ENCODE measurements at regions not wholly inside any gene's neighbourhood (a gene's known extent, or its start where the extent isn't known, plus 50 kb on each side); places are given as distances from the start of the nearest gene placed in this dataset.

DNA sequence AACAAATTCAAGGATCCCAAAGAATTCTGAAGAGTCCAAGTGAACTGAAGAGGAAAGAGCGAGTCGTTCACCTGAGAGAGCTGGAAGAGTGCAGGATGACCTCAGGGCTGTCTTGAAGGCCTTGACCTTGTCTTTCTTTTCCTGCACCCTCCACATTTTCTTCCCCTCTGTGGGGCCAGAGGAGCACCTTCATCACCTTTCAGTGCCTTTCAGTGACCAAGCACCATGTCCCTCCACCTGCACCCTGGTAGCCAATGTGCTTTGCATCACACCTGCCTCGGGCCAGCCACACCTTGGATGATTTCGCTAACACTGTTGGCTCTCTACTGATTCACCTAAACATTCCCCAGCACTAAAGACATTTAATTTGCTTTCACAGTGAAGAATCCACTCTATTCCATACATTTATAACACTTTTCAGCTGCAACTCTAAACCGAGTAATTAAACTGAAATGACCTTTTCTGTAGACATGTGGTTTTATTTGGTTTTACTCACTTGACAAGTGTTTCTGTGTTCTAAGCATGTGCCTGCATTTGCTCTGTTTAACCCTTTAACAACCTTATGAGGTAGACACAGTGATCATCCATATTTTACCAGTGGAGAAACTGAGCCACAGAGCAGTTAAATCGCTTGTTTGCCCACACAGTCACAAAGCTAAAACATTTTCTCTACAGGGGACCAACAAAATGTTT lies 121.3 kb upstream of the CST7 start:
- Mint-ChIP-seq H3K27me3 (no peaks in the 10 kb centered on the region), H3K27ac (no peak overlapping the region), H3K4me3 (no peak overlapping the region)

DNA sequence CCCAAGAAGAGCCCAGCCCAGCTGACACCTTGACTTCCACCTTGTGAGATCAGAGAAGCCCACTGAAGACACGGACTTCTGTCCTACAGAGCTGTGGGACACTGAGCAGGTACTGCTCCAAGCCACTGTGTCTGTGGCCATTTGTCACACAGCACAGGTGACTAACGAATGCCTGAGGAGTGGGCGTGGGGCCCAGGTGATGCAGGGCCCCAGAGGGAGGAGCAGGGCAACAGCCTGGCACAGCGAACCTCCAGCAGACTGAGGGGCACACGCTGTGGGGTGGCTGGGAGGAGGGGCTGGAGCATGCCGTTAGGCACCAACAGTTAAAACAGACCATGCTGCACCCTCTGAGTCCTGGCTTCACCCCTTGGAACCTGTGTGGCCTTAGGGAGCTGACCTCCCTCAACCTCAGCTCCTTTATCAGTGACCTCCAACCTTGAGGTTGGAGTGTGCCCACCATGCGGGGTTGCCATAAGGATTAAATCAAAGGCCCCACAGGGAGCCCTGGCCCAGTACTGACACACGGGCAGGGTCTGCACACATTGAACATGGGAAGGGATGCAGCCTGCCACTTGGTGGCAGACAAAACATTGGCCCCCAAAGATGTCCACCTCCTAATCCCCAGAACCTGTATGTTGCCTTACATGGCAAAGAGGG lies 119.9 kb upstream of the CST7 start:
- peaks cover 0 to 3% (median 0%) of the 10 kb centered on the region in 3 donors for H3K9me3 Mint-ChIP-seq
- no peaks in the 10 kb centered on the region for H3K36me3 Mint-ChIP-seq
- no peak overlapping the region for H3K27ac Mint-ChIP-seq
- H3K27me3 Mint-ChIP-seq, result no peaks in the 10 kb centered on the region
- H3K4me3 Mint-ChIP-seq, result no peak overlapping the region
- H3K4me1 Mint-ChIP-seq, result no peaks in the 10 kb centered on the region

More for the DNA sequence above, 121.3 kb upstream of the CST7 start:
- no peaks in the 10 kb centered on the region for H3K36me3 Mint-ChIP-seq
- H3K9me3 Mint-ChIP-seq, result peaks cover 0 to 3% (median 0%) of the 10 kb centered on the region in 3 donors
- H3K4me1 Mint-ChIP-seq, result no peaks in the 10 kb centered on the region

DNA sequence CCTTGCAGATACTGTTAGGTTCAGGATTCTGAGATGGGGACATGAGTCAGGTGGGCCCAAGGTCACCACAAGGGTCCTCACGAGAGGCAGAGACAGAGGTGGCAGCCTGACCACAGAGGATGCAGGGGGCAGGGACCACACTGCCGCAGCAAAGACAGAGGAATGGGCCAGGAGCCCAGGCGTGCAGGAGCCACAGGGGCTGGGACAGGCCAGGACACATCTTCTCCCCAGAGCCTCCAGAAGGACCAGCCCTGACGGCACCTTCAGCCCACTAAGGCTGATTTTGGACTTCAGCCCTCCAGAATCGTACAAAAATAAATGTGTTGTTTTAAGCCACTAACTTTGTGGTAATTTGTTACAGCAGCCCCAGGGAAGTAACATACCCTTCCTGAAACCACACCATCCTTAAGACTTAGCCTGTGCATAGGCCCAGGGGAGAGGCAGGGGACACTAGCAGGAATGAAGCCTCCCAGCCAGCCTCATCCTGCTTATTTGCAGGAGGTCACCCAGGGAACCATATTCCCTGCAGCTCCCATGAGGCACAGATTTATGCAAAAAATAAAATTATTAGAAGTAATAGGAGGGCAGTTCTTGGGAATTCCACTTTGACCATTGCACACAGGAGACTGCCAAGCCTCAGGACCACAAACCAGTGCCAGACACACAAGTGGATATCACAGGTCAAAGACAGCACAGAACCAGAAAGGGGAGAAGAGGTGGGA lies 119.3 kb upstream of the CST7 start:
- no peaks in the 10 kb centered on the region for H3K36me3 Mint-ChIP-seq
- no peak overlapping the region for H3K27ac Mint-ChIP-seq
- peaks cover 0 to 3% (median 0%) of the 10 kb centered on the region in 3 donors for H3K9me3 Mint-ChIP-seq
- H3K4me3 Mint-ChIP-seq, result no peak overlapping the region
- no peaks in the 10 kb centered on the region for H3K27me3 Mint-ChIP-seq
- H3K4me1 Mint-ChIP-seq, result no peaks in the 10 kb centered on the region

GRCh38 chr20:24830649-24831048 lies 118.4 kb upstream of the CST7 start:
- Mint-ChIP-seq H3K27ac (no peak overlapping the region), H3K9me3 (peaks cover 0 to 3% (median 0%) of the 10 kb centered on the region in 3 donors), H3K4me1 (no peaks in the 10 kb centered on the region), H3K27me3 (no peaks in the 10 kb centered on the region), H3K36me3 (no peaks in the 10 kb centered on the region), H3K4me3 (no peak overlapping the region)

DNA sequence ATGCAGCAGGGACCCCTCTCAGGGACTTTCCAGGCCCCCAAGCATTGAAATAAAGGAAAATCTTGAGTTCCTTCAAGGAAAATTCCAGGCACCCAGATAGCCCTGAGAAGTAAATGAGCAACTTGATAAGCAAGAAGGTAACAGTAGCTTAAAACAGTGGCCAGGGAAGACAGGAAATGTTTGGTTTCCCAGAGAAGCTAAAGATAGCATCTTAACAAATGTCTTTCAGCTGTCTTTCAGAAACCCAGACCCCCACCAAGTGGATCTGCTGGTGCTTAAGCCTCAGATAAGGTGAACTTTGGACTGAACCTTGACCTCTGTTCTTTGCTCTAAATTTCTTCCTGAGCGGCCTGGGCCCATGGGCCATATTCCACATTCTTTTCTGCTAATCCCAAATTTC lies 117.8 kb upstream of the CST7 start:
- Mint-ChIP-seq H3K9me3 (peaks cover 0 to 3% (median 0%) of the 10 kb centered on the region in 3 donors), H3K4me1 (no peaks in the 10 kb centered on the region), H3K36me3 (no peaks in the 10 kb centered on the region), H3K4me3 (no peak overlapping the region), H3K27ac (no peak overlapping the region), H3K27me3 (peaks cover 1% of the 10 kb centered on the region)

- Mint-ChIP-seq H3K4me1 (no peaks in the 10 kb centered on the region), H3K9me3 (peaks cover 0 to 3% (median 0%) of the 10 kb centered on the region in 3 donors), H3K27ac (no peak overlapping the region), H3K27me3 (peaks cover 11% of the 10 kb centered on the region), H3K36me3 (no peaks in the 10 kb centered on the region), H3K4me3 (no peak overlapping the region)
These were observed 116.6 kb upstream of the CST7 start for GRCh38 chr20:24832518-24832917.

- Mint-ChIP-seq H3K9me3 (peaks cover 0 to 3% (median 0%) of the 10 kb centered on the region in 3 donors), H3K27me3 (peaks cover 18% of the 10 kb centered on the region), H3K4me1 (no peaks in the 10 kb centered on the region), H3K27ac (no peak overlapping the region), H3K4me3 (no peak overlapping the region), H3K36me3 (no peaks in the 10 kb centered on the region)
These were observed 115.5 kb upstream of the CST7 start for GRCh38 chr20:24833592-24833991.

- peaks cover 18% of the 10 kb centered on the region for H3K27me3 Mint-ChIP-seq
- no peak overlapping the region for H3K4me3 Mint-ChIP-seq
- H3K36me3 Mint-ChIP-seq, result peaks cover under 1% of the 10 kb centered on the region
- H3K9me3 Mint-ChIP-seq, result peaks cover 0 to 3% (median 0%) of the 10 kb centered on the region in 3 donors
- no peak overlapping the region for H3K27ac Mint-ChIP-seq
- no peaks in the 10 kb centered on the region for H3K4me1 Mint-ChIP-seq
These were observed 114.8 kb upstream of the CST7 start for GRCh38 chr20:24834310-24834709.

DNA sequence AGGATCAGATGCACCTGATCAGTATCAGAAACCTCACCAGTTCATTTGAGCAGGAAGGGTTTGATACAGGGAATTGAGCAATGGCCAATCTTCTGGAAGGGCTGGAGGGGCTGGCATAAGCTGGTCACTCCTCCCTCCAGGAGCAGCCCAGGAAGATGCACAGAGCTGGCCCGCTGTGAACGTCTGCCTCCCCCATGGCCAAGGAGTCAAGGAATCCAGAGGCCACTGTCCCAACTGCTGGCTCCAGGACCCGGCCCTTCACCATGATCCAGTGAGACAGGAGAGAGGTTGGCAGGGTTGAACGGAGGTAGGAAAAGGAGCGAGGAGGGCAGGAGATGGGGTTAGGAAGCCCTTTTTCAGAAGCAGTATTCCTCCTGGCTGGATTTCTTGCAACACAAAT lies 113.9 kb upstream of the CST7 start:
- peaks cover 2% of the 10 kb centered on the region for H3K36me3 Mint-ChIP-seq
- no peak overlapping the region for H3K27ac Mint-ChIP-seq
- peaks cover 0 to 3% (median 0%) of the 10 kb centered on the region in 3 donors for H3K9me3 Mint-ChIP-seq
- H3K27me3 Mint-ChIP-seq, result peaks cover 23% of the 10 kb centered on the region
- no peaks in the 10 kb centered on the region for H3K4me1 Mint-ChIP-seq
- H3K4me3 Mint-ChIP-seq, result no peak overlapping the region

GRCh38 chr20:24836041-24836533 lies 113.0 kb upstream of the CST7 start:
- Mint-ChIP-seq H3K27ac (no peak overlapping the region), H3K4me1 (no peaks in the 10 kb centered on the region), H3K27me3 (peaks cover 25% of the 10 kb centered on the region), H3K36me3 (peaks cover 2% of the 10 kb centered on the region), H3K4me3 (no peak overlapping the region), H3K9me3 (peaks cover 0 to 3% (median 0%) of the 10 kb centered on the region in 3 donors)

- H3K27ac Mint-ChIP-seq, result no peak overlapping the region
- H3K4me3 Mint-ChIP-seq, result no peak overlapping the region
- no peaks in the 10 kb centered on the region for H3K4me1 Mint-ChIP-seq
- peaks cover 0 to under 1% (median 0%) of the 10 kb centered on the region in 3 donors for H3K9me3 Mint-ChIP-seq
- H3K36me3 Mint-ChIP-seq, result peaks cover 2% of the 10 kb centered on the region
- H3K27me3 Mint-ChIP-seq, result peaks cover 25% of the 10 kb centered on the region
These were observed 112.3 kb upstream of the CST7 start for GRCh38 chr20:24836661-24837299.

GRCh38 chr20:24837781-24838450 lies 111.2 kb upstream of the CST7 start:
- Mint-ChIP-seq H3K27ac (no peak overlapping the region), H3K36me3 (peaks cover 2% of the 10 kb centered on the region), H3K27me3 (peaks cover 31% of the 10 kb centered on the region), H3K4me1 (peaks cover 2 to 5% (median 2%) of the 10 kb centered on the region in 3 donors), H3K4me3 (no peak overlapping the region), H3K9me3 (no peaks in the 10 kb centered on the region)

DNA sequence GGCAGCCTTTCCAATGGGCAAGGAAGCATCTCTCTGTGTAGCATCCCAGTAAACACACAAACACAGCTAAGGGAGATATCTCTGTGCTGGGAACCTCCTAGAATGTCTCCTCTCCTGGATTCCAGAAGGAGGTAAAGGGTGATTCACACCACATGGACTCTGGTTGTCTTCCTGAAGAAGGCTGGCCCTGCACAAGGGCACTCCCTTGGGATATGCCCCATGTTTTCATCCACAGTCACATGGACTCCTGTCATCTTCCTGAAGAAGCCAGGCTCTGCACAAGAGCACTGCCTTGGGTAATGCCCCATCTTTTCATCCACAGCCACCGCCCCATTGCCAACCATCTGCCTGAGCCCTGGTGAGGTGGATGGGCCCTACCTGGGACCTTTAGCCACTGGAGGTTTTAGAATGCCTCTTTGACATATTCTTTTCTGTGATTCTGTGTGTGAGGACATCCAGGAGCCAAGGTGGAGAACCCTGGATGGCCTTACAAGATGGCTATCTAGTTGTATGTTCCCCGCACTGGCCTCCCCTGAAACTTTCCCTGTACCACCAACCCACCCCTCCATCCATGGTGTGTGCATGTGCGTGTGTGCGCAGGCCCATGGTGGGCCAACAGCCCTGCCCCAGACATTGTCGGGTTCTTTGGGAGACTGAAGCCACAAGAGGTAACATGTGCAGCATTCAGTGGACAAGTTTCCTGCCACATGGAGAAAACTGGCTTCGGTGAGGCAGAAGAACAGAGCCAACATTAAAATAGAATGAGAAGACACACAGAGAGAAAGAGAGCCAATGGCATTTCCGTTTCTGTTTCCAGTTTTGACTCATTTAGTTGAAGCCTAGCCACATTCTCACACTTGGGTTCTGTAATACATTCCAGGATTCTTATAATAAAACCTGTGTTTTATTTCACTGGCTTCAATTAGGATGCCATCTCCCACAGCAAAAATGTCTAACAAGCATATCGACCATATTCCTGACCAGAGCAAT lies 110.2 kb upstream of the CST7 start:
- Mint-ChIP-seq H3K4me3 (no peak overlapping the region), H3K27me3 (peaks cover 34% of the 10 kb centered on the region)

More for the DNA sequence above, 110.2 kb upstream of the CST7 start:
- Mint-ChIP-seq H3K27ac (no peak overlapping the region), H3K36me3 (peaks cover 2% of the 10 kb centered on the region), H3K4me1 (peaks cover 7 to 10% (median 7%) of the 10 kb centered on the region in 3 donors), H3K9me3 (no peaks in the 10 kb centered on the region)
